Midbrain (tissue), 1 donor: ENCODE measurements at regions not wholly inside any gene's neighbourhood (a gene's known extent, or its start where the extent isn't known, plus 50 kb on each side); places are given as distances from the start of the nearest gene placed in this dataset.

Experiments
- DNase-seq: peaks from one replicate; lab custom pipeline; 2025; lab: John Stamatoyannopoulos, UW

DNA sequence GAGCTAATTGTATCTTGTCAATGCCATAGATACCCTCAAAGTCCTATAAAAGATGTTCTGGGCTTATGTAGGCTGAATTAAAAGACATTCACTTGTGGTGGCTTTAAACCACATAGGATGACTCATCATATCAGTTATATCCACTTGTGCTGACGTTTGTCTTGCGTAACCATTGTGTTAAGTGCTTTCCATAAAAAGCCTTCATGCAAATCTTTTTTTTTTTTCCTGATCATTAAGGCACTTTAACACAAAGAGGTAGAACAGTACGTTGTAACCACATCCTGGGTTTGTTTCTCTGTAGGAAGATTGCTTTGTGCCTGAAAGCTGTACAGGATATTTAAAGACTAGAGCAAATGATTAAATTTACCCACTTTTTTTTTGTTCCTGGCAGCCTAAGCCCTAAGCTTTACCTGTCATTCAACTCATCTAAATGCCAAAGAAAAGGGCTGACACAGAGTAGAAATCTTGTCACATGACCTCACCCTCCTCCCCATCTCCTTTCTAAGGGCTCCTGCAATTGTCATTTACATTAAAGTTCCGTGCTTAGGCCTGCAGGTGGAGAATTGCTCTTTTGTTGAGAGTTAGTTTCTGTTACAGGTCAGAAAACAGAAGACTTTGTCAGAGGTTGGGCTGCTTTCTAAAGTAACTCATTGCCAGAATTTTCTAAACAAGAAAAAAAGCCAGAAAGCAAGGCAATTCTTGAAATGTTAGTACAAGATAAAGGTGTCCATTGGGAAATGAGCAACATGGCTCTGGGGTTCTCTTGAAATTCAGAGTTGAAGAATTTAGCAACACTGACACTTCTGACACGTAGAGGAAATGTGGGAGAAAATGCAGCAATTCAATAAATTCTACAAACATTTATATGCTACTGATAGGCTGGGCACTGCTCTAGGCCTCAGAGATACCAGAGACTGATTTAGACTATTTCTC, 555.6 kb downstream of the PPARGC1A start:
- no peak for DNase-seq

DNA sequence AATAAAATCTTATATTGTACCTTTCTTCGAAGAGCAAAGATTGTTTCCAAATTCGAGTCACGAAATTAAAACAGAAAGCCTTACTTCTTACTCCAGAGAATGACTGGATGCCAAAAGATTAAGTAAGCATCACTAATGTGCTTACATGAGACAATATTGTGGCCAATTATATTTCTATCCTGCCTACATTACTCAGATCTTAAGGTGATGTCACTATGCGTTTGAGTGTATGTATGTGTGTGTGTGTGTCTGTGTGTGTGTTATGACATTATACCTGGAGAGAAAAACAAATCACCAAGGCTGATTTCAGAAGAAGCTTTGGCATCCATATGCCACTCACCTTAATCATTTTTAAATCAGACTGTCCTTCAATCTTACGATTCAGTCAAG, 556.3 kb downstream of the PPARGC1A start:
- DNase-seq, result no peak

DNA sequence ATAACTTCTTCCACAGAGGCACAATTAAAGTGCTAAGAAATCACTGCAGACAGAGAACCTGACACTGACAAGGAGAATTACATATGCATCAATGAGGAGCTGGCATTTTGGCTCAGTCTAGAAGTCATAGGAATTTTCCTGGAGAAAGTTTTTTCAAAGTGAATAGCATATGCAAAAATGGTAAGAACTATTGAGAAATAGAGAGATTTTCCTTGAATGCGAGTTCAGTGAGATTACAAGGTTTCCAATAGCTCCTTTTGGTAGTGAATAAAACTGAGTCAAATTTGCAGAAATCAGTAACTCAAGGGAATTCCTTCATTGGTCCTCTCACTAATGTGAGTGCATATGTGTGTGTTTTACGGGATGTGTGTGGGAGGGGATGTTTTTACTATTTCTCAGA, 557.5 kb downstream of the PPARGC1A start:
- no peak for DNase-seq

DNA sequence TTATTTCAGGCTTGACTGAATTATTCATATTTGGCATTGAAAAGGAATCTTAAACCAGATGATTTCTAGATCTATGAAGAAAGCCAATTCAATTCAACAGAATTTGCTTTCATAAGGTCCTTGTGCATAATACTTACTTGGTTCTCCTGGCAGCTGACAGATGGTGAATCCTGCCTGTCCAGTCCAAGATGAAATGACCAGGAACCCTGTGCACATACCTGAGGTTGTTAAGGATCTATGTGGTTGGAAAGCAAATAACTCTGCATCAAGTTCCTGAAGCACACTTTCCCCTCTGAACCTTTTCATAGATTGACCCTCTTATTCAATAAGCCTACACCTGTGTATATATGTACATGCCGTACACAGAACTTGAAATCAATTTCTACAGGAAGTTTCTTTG, 562.7 kb downstream of the PPARGC1A start:
- DNase-seq, result no peak

DNA sequence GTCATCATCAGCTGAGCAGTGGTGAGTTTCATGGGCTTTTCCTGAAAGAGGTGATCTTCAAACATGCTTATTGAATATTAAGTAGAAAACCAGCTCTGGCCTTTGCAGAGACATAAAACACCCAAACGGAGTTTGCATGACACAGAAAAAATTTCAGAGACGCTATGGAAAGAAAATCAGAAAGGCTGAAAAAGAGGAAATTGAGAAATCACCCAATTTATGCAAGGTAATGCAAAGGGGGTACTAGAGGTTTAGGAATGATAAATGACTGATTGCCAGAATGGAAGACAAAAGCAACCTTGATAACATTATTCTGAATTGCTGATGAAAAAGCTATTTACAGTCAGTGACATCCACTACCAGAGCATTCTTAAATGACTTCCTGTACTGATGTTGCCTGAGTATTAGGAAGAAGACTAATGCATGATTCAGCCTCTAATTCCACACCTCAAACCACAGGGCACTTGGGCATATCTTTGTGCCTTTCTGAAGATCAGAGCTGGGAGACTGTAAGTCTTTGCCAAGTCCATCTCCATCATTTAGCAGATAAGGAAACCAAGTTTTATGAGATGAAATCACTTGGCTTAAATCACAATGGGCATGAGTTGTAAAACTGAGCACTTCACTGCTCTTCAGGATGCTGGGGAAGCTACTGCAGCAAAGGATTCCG, 565.7 kb downstream of the PPARGC1A start:
- no peak for DNase-seq

DNA sequence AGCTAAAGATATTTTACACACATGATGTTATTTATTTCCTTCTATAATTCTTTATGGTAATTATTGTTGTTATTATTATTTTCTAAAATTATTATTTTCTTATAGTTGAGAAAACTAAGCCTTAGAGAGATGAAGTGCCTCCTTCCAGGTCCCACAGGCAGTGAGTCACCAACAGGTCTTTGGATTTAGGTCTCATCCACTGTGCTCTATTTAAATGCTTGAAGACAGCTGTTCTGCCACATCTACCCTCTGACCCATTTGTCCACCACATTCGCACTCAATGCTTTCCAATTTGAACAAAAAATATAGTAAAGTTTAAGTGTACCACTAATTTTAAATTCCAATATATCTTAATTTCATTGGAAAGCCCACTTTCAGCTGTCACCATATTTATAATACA, 566.4 kb downstream of the PPARGC1A start:
- DNase-seq, result no peak

DNA sequence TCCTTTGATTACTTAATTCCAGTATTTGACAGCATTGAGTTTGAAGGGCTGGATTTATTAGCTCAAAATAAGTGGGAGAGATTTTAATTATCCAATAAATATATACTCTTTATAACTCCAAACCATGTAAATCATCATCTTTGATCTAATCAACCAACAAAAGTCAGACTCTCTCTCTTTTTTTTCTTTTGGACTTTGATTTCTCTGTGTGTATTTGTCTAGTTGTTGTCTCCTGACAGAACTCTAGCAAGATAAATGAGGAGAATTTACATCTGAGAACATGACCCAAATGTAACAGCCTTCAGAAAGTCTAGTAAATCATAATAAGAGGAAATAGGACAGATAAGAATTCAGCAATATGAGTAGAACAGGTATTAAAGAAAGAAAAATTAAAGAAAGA, 567.1 kb downstream of the PPARGC1A start:
- DNase-seq, result no peak

DNA sequence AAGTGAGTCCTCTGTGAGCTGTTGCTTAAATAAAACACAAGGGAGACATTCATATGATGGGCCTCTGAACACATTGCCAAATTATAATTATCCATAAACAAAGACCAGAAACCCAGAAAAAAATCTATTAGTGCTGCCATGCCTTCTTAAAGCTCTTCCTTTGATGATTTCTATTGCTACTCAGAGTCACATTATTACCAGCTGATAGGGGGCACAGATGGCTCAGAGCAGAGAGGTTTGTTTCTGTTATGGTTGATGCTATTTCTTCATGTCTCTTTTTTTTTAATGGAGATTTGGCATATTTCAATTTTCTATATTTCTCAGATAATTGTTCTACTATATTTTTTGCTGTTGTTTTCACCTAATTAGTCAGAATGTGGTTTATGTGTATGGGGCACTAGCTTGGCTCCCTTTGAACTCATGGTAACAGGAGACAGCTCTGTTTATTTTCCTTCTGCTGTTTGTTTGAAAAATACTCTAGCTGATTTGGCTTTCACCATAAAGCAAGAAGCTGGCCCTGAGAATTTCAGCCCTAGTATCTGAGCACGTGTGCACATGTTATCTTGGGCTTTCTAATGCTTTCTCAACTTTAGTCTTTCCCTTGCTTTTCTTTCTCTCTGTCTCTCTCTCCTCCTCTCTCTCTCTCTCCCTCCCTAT, 568.8 kb downstream of the PPARGC1A start:
- no peak for DNase-seq

DNA sequence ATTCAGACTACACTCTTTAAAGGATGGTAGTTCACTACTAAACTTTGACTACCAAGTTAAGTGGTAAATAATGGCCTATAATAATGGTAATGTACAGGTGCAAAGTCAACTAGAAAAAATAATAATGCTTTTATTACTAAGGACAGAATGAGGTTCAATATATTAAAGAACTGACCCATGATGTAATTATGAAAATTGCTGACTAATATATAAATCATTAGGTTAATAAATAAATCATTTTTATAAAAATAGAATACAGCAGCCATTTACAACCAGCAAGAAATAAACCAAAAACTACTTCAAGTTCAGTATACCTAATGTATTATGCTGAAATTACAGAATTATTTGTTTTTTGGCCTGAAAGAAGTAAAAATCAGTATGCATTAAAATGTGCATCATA, 577.2 kb downstream of the PPARGC1A start:
- DNase-seq, result no peak

DNA sequence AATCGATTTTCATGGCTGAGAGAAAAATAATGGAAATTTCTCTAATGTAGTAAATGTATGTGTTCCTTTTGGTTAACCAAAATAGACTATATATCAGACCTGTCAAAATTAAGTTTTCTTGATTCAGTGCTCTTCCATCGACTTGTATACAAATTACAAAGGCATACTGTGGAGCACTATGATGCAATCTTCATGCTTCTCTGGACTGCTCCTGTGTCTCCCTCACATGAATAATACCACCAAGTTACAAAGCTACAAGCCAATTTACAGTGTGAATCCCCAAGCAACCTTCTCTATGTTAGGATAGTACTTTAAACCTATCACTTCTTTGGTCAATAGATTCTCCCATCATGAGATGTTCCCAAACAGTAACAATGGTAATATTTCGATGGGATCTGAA, 577.9 kb downstream of the PPARGC1A start:
- no peak for DNase-seq

DNA sequence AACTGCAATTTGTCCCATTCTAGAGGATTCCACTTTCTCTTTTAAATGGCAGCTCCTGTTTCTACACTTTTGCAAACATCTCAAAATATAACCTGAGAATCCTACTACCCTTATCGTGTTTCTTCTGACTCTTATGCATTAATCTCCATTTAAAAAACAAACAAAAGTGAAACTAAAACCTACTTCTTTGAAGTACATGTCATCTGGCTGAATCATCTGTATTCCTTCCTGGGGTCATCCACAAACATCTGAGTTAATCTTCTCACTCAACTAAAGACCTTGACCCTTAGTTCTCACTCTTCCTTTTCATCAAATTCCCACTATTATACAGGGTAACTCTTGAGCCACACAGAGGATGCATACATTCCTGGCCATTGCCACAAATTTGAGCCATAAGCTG, 584.8 kb downstream of the PPARGC1A start:
- no peak for DNase-seq

DNA sequence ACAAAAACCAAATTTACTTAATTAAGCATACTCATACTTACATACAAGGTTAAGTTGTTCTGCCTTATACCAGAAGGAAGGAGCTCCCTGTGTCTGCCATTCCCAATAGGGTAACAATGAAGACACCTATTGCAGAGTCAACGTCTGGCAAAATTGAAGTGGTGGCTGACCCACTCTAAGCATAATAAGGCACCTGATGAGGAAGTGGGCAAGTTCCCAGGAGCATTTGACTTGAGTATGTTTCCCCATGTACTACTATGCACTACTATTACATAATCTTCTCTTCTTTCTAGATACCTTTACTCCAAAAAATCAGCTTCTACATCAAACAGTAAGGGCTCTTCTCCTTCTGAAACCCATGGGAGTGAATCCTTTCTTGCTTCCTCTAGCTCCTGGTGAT, 591.5 kb downstream of the PPARGC1A start:
- DNase-seq, result no peak

DNA sequence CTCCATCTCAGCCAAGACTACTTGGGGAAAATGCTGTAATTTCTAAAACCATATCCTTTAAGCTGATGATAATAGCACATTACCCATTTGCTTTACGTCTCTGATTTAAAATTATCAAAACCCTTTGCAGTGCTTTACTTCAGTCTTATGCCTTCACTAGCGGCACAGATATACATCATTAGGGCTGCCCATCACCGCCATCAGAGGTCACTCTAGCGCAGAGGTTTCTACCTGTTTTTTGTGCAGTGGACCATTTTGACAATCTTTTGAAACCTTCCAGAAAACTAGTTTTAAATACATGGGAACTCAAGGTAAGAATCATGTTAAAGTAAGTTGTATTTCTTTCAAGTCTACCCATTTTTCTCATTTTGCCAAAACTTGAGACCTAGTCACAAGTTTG, 592.5 kb downstream of the PPARGC1A start:
- no peak for DNase-seq

DNA sequence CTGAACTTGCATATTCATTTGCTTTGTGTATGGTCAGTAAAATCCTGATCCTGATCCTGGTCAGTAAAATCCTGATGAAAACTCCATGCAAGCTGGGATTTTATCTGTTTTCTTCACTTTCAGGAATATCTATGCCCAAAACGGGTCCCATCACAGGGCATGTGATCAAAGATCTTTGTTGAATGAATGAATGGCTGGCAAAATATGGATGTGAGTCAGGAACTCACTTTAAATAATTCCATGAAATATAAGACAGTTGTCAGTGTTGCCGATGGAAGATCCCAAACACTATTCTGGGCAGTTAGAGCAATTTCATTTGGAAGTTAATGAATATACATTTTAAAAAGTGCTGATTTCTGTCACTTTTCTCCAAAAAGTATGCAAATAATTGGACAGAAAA, 598.4 kb downstream of the GBA3 start:
- DNase-seq, result no peak

DNA sequence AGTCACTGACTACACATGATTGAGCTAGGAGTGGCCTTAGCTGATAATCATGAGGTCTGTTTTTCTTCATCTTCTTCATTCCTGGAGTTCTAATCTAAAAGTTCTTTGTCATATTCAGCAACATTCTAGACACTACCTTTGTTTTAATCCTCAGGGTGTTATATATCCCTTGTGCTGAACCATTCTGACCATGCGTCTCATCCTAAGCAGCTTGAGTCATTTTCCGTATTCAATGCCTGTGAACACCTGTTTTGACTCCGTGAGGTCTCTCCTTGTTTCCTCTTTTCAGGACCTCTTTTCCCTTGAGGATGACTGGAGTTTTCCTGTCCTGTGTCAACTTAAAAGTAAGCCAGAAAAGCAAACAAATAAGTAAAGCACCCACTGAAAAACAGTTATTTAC, 597.9 kb downstream of the GBA3 start:
- DNase-seq, result no peak

DNA sequence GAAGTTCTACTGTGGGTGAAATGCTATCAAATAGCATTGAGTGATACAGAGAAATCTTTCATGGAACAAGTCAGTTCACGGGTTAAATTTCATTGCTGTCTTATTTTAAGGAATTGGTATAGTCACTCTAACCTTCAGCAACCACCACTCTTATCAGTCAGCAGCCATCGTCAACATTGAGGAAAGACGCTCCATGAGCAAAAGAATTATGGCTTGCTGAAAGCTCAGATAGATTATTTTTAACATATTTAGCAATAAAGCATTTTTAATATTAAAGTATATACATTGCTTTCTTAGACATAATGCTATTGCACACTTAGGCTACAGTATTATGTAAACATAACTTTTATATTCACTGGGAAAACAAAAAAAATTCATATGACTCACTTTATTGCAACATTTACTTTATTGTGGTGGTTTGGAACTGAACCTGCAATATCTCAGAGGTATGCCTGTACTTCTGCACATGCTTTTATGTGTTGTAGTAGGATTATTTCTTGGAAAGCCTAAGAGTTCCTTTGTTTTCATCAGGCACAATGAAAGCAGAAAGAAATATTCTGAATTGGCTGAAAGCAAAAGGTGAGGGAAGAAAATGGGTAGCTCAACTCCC, 586.7 kb downstream of the GBA3 start:
- no peak for DNase-seq

DNA sequence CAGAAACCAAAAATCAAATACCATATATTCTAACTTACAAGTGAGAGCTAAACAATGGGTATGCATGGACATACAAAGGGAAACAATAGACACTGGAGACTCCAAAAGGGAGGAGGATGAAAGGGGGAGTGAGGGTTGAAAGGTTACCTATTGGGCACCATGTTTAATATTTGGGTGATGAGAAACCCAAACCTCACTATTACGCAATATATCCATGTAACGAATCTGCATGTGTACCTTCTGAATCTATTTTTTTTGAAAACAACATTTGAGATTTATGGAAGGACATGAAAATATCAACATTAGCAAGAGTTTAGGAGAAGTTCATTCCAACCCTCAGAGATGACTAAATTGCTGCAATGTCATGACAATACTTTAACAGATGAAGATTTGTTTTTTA, 586.1 kb downstream of the GBA3 start:
- DNase-seq, result no peak

DNA sequence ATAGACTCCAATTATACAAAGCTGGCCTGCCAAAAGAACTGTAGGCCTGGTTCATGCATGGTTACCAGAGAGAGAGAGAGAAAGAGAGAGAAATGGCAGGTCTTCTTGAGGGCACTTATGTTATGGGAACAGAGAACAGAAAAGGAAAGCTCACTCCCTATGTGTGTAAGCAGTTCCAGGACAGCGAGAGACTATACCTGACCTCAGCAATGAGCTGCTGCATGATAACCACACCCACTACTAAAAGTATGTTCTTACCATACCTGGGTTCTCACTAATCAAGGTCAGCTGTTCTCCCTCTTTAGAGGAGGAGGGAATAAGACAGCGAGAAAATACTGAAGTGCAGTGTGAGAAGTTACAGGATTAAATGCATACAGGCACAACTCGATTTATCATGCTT, 583.3 kb downstream of the GBA3 start:
- no peak for DNase-seq

DNA sequence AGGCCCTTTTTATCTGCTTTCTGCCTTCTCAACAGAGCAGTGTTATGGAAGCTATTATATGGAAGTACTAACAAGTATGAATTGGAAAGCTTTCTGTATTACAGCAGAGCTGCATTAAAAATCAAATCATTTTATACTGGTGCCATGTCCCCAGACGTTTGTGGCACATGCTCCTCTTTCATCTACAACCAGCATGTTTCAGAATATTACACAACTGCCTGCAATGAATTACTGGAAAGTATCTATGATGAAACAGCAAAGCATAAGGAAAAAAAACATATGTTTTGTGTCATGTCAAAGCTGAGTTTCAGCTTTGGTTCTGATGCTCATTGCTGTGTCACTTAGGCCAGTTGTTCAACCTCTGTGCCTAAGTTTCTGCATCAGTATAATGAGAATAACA, 576.8 kb downstream of the GBA3 start:
- no peak for DNase-seq

DNA sequence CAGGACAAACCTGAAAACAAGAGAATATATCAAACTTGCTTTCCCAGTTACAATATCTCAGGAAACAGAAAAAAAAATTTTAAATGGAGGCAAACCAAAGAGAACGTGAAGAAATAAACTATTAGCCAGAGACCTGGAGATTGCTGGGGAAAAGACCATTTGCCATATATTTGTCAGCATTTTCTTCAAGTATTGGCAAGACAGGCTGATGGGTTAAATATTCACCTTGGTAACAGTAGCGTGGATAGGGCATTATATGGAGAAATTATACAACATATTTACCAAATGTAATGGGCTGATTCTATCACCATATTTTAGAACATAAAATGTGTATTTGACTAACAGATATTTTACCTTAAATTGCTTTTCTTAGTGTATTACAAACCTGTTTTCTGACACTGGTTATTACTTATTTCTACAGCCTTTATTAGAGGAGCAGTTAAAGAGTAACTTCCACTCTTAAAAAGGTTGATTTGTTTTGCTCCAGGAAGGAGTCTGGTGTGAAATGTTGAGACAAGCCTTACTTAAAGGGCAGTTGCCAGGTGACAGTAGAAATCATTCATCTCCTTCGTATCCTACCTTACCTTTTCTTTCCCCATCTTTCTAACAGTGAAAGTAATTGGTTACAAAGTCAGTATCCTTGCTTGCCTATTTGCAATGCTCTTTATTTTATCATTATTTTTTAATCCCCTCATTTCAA, 575.5 kb downstream of the GBA3 start:
- DNase-seq, result no peak

DNA sequence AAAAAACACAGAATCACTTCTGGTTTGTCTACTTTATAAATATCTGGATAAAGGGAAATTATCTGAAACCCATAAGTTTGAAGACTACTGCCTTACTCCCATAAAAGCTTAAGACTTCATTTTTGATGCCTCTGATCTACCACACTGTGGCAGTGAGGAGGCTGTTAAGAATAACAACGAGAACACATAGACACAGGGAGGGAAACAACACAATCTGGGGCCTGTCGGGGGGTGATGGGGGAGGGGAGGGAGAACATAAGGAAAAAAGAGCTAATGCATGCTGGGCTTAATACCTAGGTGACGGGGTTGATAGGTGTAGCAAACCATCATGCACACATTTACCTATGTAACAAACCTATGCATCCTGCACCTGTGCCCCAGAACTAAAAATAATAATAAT, 573.7 kb downstream of the GBA3 start:
- no peak for DNase-seq

DNA sequence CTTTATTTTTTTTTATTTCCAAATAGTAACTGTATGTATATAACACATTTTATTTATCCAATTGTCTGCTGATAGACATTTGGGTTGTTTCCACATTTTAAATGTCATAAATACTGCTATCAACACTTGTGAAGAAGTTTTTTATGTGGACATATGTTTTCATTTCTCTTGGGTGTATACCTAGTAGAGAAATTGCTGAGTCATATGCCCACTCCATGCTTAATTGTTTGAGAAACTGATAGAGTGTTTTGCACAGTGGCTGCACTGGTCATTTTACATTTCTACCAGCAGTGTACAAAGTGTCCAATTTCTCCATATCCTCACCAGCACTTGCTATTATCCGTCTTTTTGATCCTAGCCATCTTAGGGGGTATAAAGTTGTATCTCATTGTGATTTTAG, 567.8 kb downstream of the GBA3 start:
- no peak for DNase-seq
